SK-N-MC (cell line): ENCODE measurements at regions not wholly inside any gene's neighbourhood (a gene's known extent, or its start where the extent isn't known, plus 50 kb on each side); places are given as distances from the start of the nearest gene placed in this dataset.

Experiments
- DNase-seq: peaks from one replicate; pipeline ENCODE4 v3.0.0-alpha.2; 2011; ENCODE audit warnings: low read depth, low spot score
- H3K27ac ChIP-seq: fragments of 200-600 bp; sonication (generic); 2 replicates; pipeline ENCODE4 v1.5.1; 2016; ENCODE audit warnings: mixed run types
- H3K36me3 ChIP-seq: fragments of 200-600 bp; sonication (generic); 2 replicates; pipeline ENCODE4 v1.6.1; 2017; ENCODE audit warnings: antibody characterized with exemption, low read length, mixed read lengths; ENCODE audit not compliant: insufficient read depth
- H3K4me3 ChIP-seq: fragments of 200-600 bp; sonication (generic); 2 replicates; pipeline ENCODE4 v1.5.1; 2016
- H3K9ac ChIP-seq: fragments of 200-600 bp; sonication (generic); 2 replicates; pipeline ENCODE4 v1.8.0; 2017; ENCODE audit warnings: mixed run types, mixed read lengths; ENCODE audit not compliant: insufficient read length
- H3K9me3 ChIP-seq: fragments of 200-600 bp; sonication (generic); 2 replicates; pipeline ENCODE4 v1.6.1; 2017; ENCODE audit warnings: low read depth, mild to moderate bottlenecking, antibody characterized with exemption, low read length, moderate library complexity, mixed read lengths
- EZH2 ChIP-seq: fragments of 200-600 bp; sonication (generic); IDR thresholded peaks from one replicate; pipeline ENCODE4 v1.6.1; 2017; ENCODE audit warnings: antibody characterized with exemption
- FOXP2 ChIP-seq: optimal IDR thresholded peaks from 2 replicates; pipeline ENCODE3; 2011; ENCODE audit warnings: mild to moderate bottlenecking, moderate library complexity; ENCODE audit not compliant: insufficient read depth; ENCODE audit errors: extremely low read length, control extremely low read depth
- POLR2AphosphoS5 ChIP-seq: IDR thresholded peaks from 2 replicates; pipeline ENCODE4 v1.6.1; 2012; ENCODE audit warnings: mild to moderate bottlenecking, low read depth, low read length, borderline replicate concordance

DNA sequence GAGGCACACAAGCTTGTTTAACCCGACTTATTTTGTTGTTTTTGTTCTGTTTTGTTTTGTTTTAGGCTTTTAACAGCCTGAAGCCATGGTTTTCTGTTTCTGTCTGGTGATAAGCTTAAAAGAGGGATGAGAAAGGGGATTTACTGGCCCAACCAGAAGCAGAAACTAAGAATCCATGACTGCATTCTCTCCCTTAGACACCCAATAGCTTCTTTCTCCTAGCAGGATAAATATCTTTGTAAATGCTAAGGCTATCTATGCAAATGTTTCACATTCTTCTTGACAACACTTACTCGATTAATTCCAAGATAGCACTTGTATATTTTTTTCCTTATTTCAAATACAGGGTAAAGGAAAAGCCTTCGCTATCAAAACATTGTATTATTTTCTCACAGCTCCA lies 53.7 kb upstream of the SMAD1 start:
- TF ChIP-seq FOXP2 (no peak), EZH2 (no peak), POLR2AphosphoS5 (no peak)

DNA sequence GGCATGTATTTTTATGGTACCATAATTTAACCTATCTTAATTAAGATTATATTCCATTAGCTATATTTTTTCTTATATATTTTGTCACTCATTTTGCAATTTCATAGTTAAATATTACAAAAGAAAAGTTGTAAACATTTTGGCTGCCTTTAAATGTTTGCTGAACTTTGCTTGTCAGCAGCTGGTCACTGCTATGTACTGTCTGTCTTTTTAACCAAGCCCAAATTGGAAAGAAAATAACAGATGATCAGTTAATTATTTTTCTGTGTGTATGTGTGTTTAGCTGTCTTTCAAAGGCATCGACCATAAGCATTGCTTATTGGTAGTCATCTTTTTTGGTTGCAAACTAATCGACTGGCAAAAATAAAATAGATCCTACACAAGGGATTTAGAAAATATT lies 54.4 kb upstream of the SMAD1 start:
- Histone ChIP-seq H3K9me3 (peaks cover 4% of the 10 kb centered on the region; the same call in 1 of the 2 replicates), H3K9ac (no peak overlapping the region), H3K27ac (no peak overlapping the region), H3K36me3 (no peaks in the 10 kb centered on the region), H3K4me3 (no peak overlapping the region)
- no peak for TF ChIP-seq FOXP2
- TF ChIP-seq POLR2AphosphoS5 = no peak
- no peak for TF ChIP-seq EZH2
- no peak for DNase-seq

More for the DNA sequence above, 53.7 kb upstream of the SMAD1 start:
- DNase-seq = no peak
- no peaks in the 10 kb centered on the region for H3K36me3 ChIP-seq
- H3K9ac ChIP-seq = no peak overlapping the region
- no peak overlapping the region for H3K4me3 ChIP-seq
- peaks cover 4% of the 10 kb centered on the region; the same call in 1 of the 2 replicates for H3K9me3 ChIP-seq
- no peak overlapping the region for H3K27ac ChIP-seq

DNA sequence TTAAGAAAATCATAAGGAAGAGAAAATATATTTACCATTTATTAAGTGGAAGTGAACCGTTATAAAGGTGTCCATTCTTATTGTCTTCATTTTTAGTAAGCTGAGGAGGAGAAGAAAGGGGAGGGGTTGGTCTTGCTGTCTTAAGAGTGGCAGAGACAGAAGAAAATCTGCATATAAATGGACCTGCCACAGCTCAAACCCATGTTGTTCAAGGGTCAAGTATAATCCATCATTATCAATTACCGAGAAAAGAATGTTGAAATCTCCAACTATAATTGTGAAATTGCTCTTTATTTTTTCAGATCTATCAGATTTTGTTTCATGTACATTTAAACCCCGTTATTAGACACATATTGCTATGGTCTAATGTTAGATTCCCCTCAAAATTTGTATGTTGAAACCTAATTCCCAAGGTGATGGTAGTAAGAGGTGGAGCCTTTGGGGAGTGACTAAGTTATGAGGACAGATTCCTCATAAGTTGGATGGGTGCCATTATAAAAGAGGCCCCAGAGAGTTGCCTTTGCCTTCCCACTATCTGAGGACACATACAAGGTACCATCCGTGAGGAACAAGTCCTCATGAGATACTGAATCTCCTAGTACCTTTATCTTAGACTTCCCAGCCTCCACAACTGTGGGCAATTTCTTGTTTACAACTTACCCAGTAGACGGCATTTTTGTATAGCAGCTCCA lies 58.5 kb upstream of the SMAD1 start:
- H3K9me3 ChIP-seq = peaks cover 4% of the 10 kb centered on the region; the same call in 1 of the 2 replicates
- no peak overlapping the region for H3K9ac ChIP-seq
- TF ChIP-seq FOXP2 (no peak), EZH2 (no peak), POLR2AphosphoS5 (no peak)
- no peaks in the 10 kb centered on the region for H3K36me3 ChIP-seq
- no peak overlapping the region for H3K27ac ChIP-seq
- DNase-seq = no peak
- no peak overlapping the region for H3K4me3 ChIP-seq

DNA sequence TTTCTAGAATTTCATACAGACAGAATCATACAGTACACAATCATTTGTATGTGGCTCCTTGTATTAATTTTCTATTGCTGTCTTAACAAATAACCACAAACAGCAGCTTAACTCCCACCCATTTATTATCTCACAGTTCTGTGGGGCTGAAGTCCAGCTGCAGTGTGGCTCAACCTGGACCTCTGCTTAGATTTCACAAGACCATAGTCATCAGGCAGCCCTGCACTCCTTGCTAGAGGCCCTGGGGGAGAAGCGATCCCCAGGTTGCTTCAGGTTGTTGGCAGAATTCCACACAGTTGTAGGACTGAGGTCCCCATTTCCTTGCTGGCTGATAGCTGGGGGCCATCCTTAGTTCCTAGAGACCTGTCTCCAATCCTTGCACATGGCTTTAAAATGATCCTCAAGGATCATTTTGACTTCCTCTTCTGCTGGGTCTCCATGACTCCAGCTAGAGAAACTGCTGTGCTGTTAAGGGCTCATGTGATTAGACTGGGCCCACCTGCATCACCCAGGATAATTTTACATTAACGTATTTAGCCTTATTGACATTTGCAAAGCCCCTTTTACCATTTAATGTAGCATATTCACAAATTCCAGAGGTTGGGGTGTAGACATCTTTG lies 60.9 kb upstream of the SMAD1 start:
- Histone ChIP-seq H3K27ac (no peak overlapping the region), H3K9ac (no peak overlapping the region), H3K36me3 (no peaks in the 10 kb centered on the region), H3K4me3 (no peak overlapping the region), H3K9me3 (peaks cover 4% of the 10 kb centered on the region; the same call in 1 of the 2 replicates)
- DNase-seq = no peak
- TF ChIP-seq EZH2 (no peak), POLR2AphosphoS5 (no peak), FOXP2 (no peak)

DNA sequence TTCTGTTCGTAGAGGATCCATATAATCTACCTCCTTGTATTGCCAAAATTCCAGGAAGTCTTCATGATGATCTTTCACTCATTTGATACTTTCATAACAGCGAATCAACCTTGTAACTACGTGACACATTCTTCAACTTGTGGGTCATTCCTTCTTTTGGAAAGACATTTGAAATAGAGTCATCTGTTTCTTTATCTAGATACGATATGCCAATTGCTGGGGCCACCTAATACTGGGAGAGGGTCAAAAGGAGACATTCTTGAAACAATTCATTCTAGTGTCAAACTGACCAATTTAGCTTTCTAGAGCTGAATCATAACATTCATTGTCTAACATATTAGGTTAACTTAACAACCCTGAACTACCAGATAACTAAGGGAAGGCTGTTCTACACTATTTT lies 62.9 kb upstream of the SMAD1 start:
- no peak overlapping the region for H3K9ac ChIP-seq
- H3K27ac ChIP-seq = no peak overlapping the region
- H3K4me3 ChIP-seq = no peak overlapping the region
- DNase-seq = no peak
- H3K9me3 ChIP-seq = no peaks in the 10 kb centered on the region
- H3K36me3 ChIP-seq = no peaks in the 10 kb centered on the region
- TF ChIP-seq POLR2AphosphoS5 = no peak
- TF ChIP-seq FOXP2 = no peak
- no peak for TF ChIP-seq EZH2

DNA sequence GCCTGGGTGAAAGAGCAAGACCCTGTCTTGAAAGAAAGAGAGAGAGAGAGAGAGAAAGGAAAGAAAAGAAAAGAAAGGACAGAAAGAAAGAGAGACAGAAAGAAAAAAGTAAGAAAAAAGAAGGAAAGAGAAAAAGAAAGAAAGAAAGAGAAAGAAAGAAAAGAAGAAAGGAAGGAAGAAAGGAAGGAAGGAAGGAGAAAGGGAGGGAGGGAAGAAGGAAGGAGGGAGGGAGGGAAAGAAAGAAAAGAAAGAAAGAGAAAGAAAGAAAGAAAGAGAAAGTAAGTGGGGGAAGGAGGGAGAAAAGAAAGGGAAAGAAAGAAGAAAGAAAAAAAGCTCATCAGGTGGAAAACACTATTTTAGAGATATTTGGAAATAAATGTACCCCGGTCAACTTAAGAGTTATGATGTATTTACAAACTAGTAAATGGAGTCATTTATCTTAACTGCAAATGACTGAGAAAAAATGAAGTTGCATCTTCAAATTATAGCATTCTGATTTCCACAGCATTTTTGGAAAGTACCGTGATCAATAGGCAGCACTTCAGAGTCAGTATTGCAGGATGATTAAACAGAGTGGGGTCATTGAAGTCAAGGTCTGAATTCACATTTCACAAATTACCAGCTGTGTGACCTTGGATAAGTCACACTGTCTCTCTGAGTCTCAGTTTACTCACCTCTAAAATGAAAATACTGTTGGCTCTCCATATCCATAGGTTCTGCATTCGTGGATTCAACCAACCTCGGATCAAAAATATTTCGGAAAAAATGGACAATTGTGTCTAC lies 64.1 kb upstream of the SMAD1 start:
- no peak for DNase-seq
- Histone ChIP-seq H3K9ac (no peak overlapping the region), H3K27ac (no peak overlapping the region), H3K4me3 (no peak overlapping the region), H3K36me3 (no peaks in the 10 kb centered on the region), H3K9me3 (no peaks in the 10 kb centered on the region)
- TF ChIP-seq FOXP2 = no peak
- TF ChIP-seq POLR2AphosphoS5 = no peak
- no peak for TF ChIP-seq EZH2

DNA sequence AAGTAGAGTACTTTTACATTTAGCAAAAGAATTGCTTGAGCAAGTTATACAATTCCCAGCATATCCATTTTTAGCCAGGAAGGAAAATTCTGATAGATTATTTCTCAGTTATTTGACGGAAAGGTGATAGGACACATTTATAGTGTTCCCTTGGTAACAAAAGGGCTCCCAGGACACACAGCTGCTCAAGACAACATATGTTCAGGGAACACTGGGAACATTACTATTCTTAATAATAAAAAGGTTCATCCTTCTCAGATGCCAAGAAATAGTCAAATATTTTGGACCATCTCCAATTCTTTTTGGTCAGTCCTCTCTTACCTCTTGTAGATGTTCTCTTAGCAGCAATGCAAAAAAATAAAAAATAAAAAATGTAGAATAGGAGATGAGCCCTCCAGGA lies 66.8 kb upstream of the SMAD1 start:
- Histone ChIP-seq H3K9ac (no peak overlapping the region), H3K9me3 (no peaks in the 10 kb centered on the region), H3K4me3 (no peak overlapping the region), H3K27ac (no peak overlapping the region), H3K36me3 (no peaks in the 10 kb centered on the region)
- DNase-seq = no peak
- TF ChIP-seq FOXP2 (no peak), EZH2 (no peak), POLR2AphosphoS5 (no peak)

DNA sequence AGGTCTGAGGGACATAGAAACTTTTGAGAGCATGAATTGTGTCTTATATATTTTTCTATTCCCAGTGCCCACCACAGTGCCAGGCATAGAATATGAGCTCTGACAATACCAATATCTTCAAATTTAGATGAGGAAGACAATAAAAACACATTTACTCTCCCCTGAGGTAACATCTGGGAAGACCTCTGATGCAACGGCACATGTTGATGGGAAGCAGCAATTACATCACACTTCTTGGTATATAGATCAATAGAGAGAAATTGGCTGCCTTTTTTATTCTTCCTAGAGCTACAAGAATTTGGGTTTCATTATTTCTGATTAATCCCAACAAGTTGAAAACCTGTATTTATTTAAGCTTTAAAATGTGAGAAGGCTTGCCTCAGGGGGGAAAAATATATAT lies 67.4 kb upstream of the SMAD1 start:
- Histone ChIP-seq H3K27ac (no peak overlapping the region), H3K36me3 (no peaks in the 10 kb centered on the region), H3K9ac (no peak overlapping the region), H3K9me3 (no peaks in the 10 kb centered on the region), H3K4me3 (no peak overlapping the region)
- DNase-seq = no peak
- TF ChIP-seq POLR2AphosphoS5 (no peak), EZH2 (no peak), FOXP2 (no peak)

DNA sequence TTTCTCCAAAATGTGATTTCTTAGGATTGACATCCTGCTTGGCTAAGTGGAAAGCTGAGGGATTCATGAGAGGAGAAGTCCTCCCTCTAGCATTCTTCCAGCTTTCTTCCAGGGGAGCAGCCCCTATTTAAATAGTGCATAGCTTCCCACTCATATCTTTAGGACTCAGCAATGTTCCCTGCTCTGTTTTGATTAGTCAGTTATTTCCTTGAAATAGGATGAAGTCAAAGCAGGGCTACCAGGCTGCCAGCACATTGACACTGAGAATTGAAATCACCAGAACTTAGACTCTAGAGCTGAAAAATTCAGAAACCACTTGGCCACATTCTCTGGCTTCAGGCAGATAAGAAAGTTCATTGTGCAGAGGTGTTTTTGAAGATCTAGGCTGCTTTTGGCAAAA lies 74.7 kb upstream of the SMAD1 start:
- no peak for DNase-seq
- H3K27ac ChIP-seq = no peak overlapping the region
- H3K36me3 ChIP-seq = no peaks in the 10 kb centered on the region
- no peak overlapping the region for H3K4me3 ChIP-seq
- no peak overlapping the region for H3K9ac ChIP-seq
- H3K9me3 ChIP-seq = no peaks in the 10 kb centered on the region
- TF ChIP-seq FOXP2 (no peak), POLR2AphosphoS5 (no peak), EZH2 (no peak)
